ENCODE measurements at regions not wholly inside any gene's neighbourhood (a gene's known extent, or its start where the extent isn't known, plus 50 kb on each side); places are given as distances from the start of the nearest gene placed in this dataset.

DNA sequence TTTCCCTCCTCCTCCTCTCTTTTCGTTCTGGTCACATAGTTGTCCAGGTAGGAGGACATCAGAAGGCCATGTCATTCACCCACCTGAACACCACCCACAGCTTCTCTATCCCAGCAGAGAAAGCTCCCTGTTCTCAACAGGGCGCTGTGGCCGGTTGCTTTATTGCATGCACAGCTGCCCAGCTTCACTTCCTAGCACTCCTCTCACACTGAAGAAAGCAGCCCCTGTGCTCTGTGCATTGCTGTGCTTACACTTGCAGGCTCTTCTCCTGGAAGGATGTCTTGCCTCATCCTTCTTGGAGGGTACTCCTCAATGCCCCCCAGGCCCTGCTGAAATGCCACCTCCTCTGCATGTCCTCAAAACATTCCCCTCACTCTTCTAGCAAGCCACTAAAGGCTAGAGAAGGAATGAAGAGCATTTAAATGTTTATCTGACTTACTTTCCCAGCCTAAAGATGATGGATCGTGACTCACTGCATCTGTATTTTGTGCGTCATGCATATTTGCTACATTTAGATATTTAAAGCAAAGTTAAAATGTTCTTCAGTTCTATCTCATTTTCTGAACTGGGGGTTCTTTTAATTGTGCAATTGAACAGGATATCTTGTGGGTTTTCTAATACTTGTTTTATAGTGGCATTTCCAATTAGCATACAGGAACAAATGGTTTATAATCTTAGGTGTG lies 186.4 kb upstream of the PUDP start:
- peak; percentile 82 for DNase-seq (ENCODE audit: low read depth)
- Histone ChIP-seq H3K36me3 (ENCODE audit: control insufficient read depth, insufficient read depth, low read length) (no peaks in the 10 kb centered on the region), H3K27me3 (ENCODE audit: control insufficient read depth, insufficient read depth, low read length) (no peaks in the 10 kb centered on the region), H3K4me3 (ENCODE audit: low read depth, low read length) (no peak overlapping the region)
- CTCF ChIA-PET = interaction anchor here (0.6 kb wide), 1 partner anchor 228 kb away, joined by 3 read pairs; no protein-coding TSS in a partner anchor
- TF ChIP-seq, protein P1, sequence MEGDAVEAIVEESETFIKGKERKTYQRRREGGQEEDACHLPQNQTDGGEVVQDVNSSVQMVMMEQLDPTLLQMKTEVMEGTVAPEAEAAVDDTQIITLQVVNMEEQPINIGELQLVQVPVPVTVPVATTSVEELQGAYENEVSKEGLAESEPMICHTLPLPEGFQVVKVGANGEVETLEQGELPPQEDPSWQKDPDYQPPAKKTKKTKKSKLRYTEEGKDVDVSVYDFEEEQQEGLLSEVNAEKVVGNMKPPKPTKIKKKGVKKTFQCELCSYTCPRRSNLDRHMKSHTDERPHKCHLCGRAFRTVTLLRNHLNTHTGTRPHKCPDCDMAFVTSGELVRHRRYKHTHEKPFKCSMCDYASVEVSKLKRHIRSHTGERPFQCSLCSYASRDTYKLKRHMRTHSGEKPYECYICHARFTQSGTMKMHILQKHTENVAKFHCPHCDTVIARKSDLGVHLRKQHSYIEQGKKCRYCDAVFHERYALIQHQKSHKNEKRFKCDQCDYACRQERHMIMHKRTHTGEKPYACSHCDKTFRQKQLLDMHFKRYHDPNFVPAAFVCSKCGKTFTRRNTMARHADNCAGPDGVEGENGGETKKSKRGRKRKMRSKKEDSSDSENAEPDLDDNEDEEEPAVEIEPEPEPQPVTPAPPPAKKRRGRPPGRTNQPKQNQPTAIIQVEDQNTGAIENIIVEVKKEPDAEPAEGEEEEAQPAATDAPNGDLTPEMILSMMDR (IDR thresholded peaks at IDR 0.05; ENCODE audit: insufficient read depth, low read depth, low read length) = no peak
- POLR2A ChIA-PET = no interaction called here

DNA sequence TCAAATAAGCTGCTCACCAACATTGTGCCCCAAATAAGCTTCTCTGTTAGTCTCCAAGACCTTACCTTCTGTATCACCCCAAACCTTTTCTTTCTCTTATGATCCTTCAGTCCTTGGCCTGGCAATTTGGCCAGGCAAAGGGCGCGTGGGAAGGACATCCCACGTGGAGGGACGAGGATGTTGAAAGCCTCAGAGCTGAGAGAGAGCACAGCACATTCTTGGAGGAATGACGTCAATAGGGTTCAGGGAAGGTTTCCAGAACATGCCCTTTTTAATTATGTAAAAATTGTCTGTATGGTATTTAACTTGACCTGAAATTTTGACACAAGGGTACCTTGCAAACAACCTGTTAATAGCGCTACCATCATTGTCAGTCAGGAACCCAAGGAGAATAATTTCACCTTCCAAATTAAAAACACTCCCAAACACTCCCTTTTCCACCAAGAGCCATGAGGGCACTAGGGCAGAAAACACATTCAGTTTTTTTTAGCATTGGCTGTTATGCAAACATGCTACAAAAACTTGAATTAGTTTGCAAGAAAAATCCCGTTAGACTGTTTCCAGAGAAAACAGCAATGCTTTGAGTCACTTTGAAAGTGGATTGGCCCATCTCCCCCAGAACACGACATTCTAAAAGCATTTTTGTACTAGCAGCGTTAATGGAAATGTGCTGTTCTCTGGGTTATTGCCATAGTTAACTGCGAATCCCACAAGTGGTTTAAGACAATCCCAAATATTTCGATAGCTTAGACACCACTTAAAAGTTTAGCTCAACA lies 183.2 kb upstream of the PUDP start:
- Histone ChIP-seq H3K27me3 (ENCODE audit: control insufficient read depth, insufficient read depth, low read length) (no peaks in the 10 kb centered on the region), H3K36me3 (ENCODE audit: control insufficient read depth, insufficient read depth, low read length) (no peaks in the 10 kb centered on the region), H3K4me3 (ENCODE audit: low read depth, low read length) (no peak overlapping the region)
- ChIA-PET CTCF (interaction anchor here (2.3 kb wide), 1 partner anchor 12 kb away, joined by 7 read pairs; no protein-coding TSS in a partner anchor), POLR2A (no interaction called here)
- TF ChIP-seq, protein P1 (IDR thresholded peaks at IDR 0.05; ENCODE audit: insufficient read depth, low read depth, low read length) = no peak
- DNase-seq (ENCODE audit: low read depth) = peak; percentile 88

DNA sequence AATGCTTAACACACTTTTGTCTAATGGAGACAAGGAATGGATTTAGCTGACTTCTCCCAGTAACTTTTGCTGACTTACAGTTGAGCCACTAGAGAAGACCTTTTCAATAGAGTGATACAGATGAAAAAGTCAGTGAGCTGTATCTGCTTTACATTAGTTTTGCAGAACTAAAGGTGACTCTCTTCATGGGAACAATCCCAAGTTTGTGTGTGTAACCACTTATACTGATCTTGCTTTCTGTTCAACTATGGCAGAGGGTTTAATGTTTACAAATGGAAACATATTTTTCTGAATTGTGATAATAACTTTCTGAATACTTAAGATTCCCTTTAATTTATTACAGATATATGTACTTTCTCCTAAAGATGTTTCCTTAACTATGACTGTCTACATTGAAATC lies 182.6 kb upstream of the PUDP start:
- H3K4me3 ChIP-seq (ENCODE audit: low read depth, low read length) = no peak overlapping the region
- no peaks in the 10 kb centered on the region for H3K36me3 ChIP-seq (ENCODE audit: control insufficient read depth, insufficient read depth, low read length)
- POLR2A ChIA-PET = no interaction called here
- no peaks in the 10 kb centered on the region for H3K27me3 ChIP-seq (ENCODE audit: control insufficient read depth, insufficient read depth, low read length)
- TF ChIP-seq, protein P1 (IDR thresholded peaks at IDR 0.05; ENCODE audit: insufficient read depth, low read depth, low read length) = no peak
- no peak for DNase-seq (ENCODE audit: low read depth)
- CTCF ChIA-PET = interaction anchor here (2.3 kb wide), 1 partner anchor 12 kb away, joined by 7 read pairs; no protein-coding TSS in a partner anchor

DNA sequence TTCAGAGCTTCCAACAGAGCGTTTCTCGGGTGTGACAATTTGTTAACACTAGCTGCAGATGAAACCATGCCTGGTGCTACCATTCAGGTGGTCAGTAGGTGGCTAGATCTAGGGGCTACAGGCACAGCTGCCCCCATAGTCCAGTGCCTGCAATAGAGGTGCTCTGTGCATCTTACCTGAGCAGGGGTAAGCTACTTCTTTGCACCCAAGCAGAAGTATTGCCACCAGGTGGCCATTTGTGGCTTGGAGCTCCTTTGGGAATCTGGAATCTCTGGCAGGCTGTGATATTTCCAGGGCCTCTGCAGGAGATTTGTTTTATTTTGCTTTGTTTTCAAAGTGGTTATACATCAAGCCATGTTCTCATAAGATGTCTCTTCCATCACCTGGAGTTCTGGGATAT lies 170.7 kb upstream of the PUDP start:
- ChIA-PET CTCF (interaction anchor here (1.7 kb wide), 1 partner anchor 12 kb away, joined by 7 read pairs; no protein-coding TSS in a partner anchor), POLR2A (no interaction called here)
- Histone ChIP-seq H3K27me3 (ENCODE audit: control insufficient read depth, insufficient read depth, low read length) (no peaks in the 10 kb centered on the region), H3K4me3 (ENCODE audit: low read depth, low read length) (no peak overlapping the region), H3K36me3 (ENCODE audit: control insufficient read depth, insufficient read depth, low read length) (no peaks in the 10 kb centered on the region)
- no peak for DNase-seq (ENCODE audit: low read depth)
- TF ChIP-seq, protein P1 (IDR thresholded peaks at IDR 0.05; ENCODE audit: insufficient read depth, low read depth, low read length) = peak; percentile 8; the same call in 1 of the 2 replicates

DNA sequence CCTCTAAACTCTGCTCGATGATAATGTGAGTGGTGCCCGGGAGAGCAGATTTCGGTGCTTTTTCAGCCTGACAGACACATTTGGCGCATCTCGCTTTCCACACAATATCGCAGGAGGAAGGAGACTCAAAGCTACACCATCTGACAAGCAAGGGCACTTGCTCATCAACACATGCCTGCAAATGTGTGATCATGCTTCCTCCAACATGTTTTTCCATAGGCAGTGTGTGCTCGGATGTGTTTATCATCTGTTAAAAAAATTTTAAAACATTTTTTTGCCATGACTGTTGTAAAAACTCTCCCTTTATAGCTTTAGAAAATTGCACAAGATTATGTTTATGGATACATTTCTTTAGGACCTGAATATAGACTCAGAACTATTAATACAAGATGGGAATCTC lies 170.3 kb upstream of the PUDP start:
- ChIA-PET CTCF (interaction anchor here (1.7 kb wide), 1 partner anchor 12 kb away, joined by 7 read pairs; no protein-coding TSS in a partner anchor), POLR2A (no interaction called here)
- H3K36me3 ChIP-seq (ENCODE audit: control insufficient read depth, insufficient read depth, low read length) = no peaks in the 10 kb centered on the region
- H3K4me3 ChIP-seq (ENCODE audit: low read depth, low read length) = no peak overlapping the region
- TF ChIP-seq, protein P1 (IDR thresholded peaks at IDR 0.05; ENCODE audit: insufficient read depth, low read depth, low read length) = no peak
- no peaks in the 10 kb centered on the region for H3K27me3 ChIP-seq (ENCODE audit: control insufficient read depth, insufficient read depth, low read length)
- no peak for DNase-seq (ENCODE audit: low read depth)

All from BJ (cell line).